ENCODE measurements at regions not wholly inside any gene's neighbourhood (a gene's known extent, or its start where the extent isn't known, plus 50 kb on each side); places are given as distances from the start of the nearest gene placed in this dataset.

DNA sequence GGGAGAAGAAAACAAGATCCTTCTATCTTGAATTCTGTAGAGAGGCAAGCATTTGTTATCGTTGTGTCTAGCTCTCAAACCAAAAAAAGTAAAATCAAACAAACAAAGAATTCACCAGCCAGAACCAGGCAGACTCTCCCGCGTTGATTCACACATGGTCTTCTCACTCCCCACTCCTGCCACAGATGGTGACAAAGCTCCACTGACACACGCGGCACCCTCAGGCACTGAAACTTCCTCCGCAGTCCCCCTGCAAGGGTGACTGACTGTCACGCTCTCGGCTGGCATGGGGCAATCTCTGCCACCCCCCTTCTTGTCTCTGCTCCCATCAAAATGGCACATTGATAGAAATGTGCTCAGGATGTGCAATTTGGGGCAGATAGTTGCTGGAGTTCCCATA is 304.9 kb downstream of the DHX15 start:
- Histone ChIP-seq H3K27me3 (ENCODE audit: control insufficient read depth in 4 of 4, insufficient read depth in 4 of 4, low read length in 3 of 4) (no peaks in the 10 kb centered on the region), H3K4me3 (ENCODE audit: low read depth in 1 of 3, low read length in 3 of 3) (peak overlapping the region in 1 of 3 donors; percentile 18), H3K9me3 (ENCODE audit: control insufficient read depth in 4 of 4, low read length in 3 of 4) (no peaks in the 10 kb centered on the region), H3K36me3 (ENCODE audit: control insufficient read depth in 4 of 4, insufficient read depth in 3 of 4, low read depth in 1 of 4, low read length in 3 of 4) (no peaks in the 10 kb centered on the region), H3K27ac (ENCODE audit: low read depth in 1 of 2, low read length in 2 of 2) (peak overlapping the region; percentile 73 to 86), H3K9ac (ENCODE audit: low read depth in 1 of 2, low read length in 2 of 2) (peak overlapping the region in 1 of 2 donors; percentile 71), H3K4me1 (ENCODE audit: control insufficient read depth in 4 of 4, insufficient read depth in 4 of 4, low read length in 3 of 4) (peaks cover 0 to 22% (median 15%) of the 10 kb centered on the region in 4 donors)
- WGBS: 62% methylated on average over 8 of the region's 8 CpGs
- DNase-seq (ENCODE audit: low spot score): no peak
- TF ChIP-seq, protein P1, sequence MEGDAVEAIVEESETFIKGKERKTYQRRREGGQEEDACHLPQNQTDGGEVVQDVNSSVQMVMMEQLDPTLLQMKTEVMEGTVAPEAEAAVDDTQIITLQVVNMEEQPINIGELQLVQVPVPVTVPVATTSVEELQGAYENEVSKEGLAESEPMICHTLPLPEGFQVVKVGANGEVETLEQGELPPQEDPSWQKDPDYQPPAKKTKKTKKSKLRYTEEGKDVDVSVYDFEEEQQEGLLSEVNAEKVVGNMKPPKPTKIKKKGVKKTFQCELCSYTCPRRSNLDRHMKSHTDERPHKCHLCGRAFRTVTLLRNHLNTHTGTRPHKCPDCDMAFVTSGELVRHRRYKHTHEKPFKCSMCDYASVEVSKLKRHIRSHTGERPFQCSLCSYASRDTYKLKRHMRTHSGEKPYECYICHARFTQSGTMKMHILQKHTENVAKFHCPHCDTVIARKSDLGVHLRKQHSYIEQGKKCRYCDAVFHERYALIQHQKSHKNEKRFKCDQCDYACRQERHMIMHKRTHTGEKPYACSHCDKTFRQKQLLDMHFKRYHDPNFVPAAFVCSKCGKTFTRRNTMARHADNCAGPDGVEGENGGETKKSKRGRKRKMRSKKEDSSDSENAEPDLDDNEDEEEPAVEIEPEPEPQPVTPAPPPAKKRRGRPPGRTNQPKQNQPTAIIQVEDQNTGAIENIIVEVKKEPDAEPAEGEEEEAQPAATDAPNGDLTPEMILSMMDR (IDR thresholded peaks at IDR 0.05; ENCODE audit: low read depth, low read length, missing input control): no peak
- no peak for TF ChIP-seq SP1 (IDR thresholded peaks at IDR 0.05)
- no peak for TF ChIP-seq YY1 (IDR thresholded peaks at IDR 0.05)
- TF ChIP-seq RAD21 (IDR thresholded peaks at IDR 0.05): no peak
- TF ChIP-seq EGR1 (IDR thresholded peaks at IDR 0.05; ENCODE audit: low read depth in 2 of 2): no peak
- TF ChIP-seq GABPA (IDR thresholded peaks at IDR 0.05 in 1 of 2, conservative IDR thresholded peaks at IDR 0.05 in 1 of 2): no peak
- TF ChIP-seq, protein P2, sequence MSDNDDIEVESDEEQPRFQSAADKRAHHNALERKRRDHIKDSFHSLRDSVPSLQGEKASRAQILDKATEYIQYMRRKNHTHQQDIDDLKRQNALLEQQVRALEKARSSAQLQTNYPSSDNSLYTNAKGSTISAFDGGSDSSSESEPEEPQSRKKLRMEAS (IDR thresholded peaks at IDR 0.05): no peak
- no peak for TF ChIP-seq FOXA1 (IDR thresholded peaks at IDR 0.05)
- TF ChIP-seq, protein P3, sequence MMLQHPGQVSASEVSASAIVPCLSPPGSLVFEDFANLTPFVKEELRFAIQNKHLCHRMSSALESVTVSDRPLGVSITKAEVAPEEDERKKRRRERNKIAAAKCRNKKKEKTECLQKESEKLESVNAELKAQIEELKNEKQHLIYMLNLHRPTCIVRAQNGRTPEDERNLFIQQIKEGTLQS (IDR thresholded peaks at IDR 0.05): no peak
- TF ChIP-seq RXRA (IDR thresholded peaks at IDR 0.05): no peak
- no peak for TF ChIP-seq HNF4A (conservative IDR thresholded peaks at IDR 0.05)
- TF ChIP-seq, protein P4, sequence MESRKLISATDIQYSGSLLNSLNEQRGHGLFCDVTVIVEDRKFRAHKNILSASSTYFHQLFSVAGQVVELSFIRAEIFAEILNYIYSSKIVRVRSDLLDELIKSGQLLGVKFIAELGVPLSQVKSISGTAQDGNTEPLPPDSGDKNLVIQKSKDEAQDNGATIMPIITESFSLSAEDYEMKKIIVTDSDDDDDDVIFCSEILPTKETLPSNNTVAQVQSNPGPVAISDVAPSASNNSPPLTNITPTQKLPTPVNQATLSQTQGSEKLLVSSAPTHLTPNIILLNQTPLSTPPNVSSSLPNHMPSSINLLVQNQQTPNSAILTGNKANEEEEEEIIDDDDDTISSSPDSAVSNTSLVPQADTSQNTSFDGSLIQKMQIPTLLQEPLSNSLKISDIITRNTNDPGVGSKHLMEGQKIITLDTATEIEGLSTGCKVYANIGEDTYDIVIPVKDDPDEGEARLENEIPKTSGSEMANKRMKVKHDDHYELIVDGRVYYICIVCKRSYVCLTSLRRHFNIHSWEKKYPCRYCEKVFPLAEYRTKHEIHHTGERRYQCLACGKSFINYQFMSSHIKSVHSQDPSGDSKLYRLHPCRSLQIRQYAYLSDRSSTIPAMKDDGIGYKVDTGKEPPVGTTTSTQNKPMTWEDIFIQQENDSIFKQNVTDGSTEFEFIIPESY (IDR thresholded peaks at IDR 0.05): no peak
- TF ChIP-seq FOXA2 (IDR thresholded peaks at IDR 0.05): no peak
- TF ChIP-seq, protein P5, sequence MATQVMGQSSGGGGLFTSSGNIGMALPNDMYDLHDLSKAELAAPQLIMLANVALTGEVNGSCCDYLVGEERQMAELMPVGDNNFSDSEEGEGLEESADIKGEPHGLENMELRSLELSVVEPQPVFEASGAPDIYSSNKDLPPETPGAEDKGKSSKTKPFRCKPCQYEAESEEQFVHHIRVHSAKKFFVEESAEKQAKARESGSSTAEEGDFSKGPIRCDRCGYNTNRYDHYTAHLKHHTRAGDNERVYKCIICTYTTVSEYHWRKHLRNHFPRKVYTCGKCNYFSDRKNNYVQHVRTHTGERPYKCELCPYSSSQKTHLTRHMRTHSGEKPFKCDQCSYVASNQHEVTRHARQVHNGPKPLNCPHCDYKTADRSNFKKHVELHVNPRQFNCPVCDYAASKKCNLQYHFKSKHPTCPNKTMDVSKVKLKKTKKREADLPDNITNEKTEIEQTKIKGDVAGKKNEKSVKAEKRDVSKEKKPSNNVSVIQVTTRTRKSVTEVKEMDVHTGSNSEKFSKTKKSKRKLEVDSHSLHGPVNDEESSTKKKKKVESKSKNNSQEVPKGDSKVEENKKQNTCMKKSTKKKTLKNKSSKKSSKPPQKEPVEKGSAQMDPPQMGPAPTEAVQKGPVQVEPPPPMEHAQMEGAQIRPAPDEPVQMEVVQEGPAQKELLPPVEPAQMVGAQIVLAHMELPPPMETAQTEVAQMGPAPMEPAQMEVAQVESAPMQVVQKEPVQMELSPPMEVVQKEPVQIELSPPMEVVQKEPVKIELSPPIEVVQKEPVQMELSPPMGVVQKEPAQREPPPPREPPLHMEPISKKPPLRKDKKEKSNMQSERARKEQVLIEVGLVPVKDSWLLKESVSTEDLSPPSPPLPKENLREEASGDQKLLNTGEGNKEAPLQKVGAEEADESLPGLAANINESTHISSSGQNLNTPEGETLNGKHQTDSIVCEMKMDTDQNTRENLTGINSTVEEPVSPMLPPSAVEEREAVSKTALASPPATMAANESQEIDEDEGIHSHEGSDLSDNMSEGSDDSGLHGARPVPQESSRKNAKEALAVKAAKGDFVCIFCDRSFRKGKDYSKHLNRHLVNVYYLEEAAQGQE (IDR thresholded peaks at IDR 0.05): no peak
- no peak for TF ChIP-seq HNF4G (IDR thresholded peaks at IDR 0.05)
- no peak for TF ChIP-seq JUND (IDR thresholded peaks at IDR 0.05)
- no peak for TF ChIP-seq NR2F2 (IDR thresholded peaks at IDR 0.05)
- TF ChIP-seq TAF1 (conservative IDR thresholded peaks at IDR 0.05): no peak
